ENCODE measurements at regions not wholly inside any gene's neighbourhood (a gene's known extent, or its start where the extent isn't known, plus 50 kb on each side); places are given as distances from the start of the nearest gene placed in this dataset.

- TF ChIP-seq CTCF (IDR thresholded peaks at IDR 0.05) (no peak), POLR2A (IDR thresholded peaks at IDR 0.05) (no peak)
Observed at GRCh38 chr5:106267256-106267655, 1403.5 kb downstream of the EFNA5 start.

Measured in stomach (tissue), 4 donors.